ENCODE measurements at regions not wholly inside any gene's neighbourhood (a gene's known extent, or its start where the extent isn't known, plus 50 kb on each side); places are given as distances from the start of the nearest gene placed in this dataset.
"Not testable (repeated sequence)": the region's sequence is repeated elsewhere in the genome, so short reads cannot be mapped to it uniquely, and the experiment has no call there.

- DNase-seq (ENCODE audit: low read depth in 1 of 2, low spot score in 1 of 2), result no peak
Measured at GRCh38 chr1:199866210-199866617, 161.3 kb upstream of the NR5A2 start.

- DNase-seq (ENCODE audit: low read depth in 1 of 2, low spot score in 1 of 2), result no peak
Measured at GRCh38 chr1:199867601-199868000, 159.9 kb upstream of the NR5A2 start.

DNA sequence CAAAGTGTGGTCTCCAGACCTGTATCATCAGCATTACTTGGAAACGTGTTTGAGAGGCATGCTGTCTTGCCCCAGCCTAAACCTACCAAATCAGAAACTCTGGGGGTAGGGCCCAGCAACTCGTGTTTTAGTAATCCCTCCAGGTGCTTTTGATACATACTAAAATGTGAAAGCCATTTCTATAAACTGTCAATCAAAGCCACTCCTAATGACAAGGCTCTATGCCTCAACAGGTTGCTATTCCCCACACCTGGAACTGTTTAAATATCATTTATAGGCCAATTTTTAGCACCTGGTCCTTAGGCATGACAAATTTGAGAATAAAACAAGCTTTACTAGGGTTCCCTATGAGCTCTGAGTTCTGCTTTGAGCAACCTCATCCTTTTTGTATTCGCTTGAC, 158.7 kb upstream of the NR5A2 start:
- no peak for DNase-seq (ENCODE audit: low read depth in 1 of 2, low spot score in 1 of 2)

DNA sequence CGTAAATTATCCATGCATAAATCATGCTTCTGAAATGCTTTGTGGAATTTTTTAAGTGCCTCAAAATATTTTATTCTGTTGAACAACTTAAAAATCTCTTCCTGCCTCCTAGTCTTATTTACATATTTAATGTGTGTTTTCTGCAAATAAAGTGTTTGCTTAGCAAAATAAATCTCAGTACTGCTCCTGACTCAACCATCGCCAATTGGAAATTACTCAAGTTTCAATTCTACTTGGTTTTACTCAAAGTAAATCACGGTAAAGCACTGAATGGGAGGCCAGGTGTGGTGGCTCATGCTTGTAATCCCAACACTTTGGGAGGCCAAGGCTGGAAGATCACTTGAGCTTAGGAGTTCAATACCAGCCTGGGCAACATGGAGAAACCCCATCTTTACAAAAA, 152.2 kb upstream of the NR5A2 start:
- no peak for DNase-seq (ENCODE audit: low read depth in 1 of 2, low spot score in 1 of 2)

DNA sequence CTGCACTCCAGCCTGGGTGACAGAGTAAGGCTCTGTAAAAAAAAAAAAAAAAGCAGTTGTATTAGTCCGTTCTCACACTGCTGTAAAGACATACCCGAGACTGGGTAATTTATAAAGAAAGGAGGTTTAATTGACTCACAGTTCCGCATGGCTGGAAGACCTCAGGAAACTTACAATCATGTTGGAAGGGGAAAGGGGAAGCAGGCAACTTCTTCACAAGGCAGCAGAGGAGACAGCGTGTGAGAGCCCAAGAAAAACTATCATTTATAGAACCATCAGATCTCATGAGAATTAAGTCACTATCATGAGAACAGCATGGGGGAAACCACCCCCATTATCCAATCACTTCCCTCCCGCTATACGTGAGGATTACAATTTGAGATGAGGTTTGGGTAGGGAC, 151.7 kb upstream of the NR5A2 start:
- DNase-seq (ENCODE audit: low read depth in 1 of 2, low spot score in 1 of 2), result no peak

DNA sequence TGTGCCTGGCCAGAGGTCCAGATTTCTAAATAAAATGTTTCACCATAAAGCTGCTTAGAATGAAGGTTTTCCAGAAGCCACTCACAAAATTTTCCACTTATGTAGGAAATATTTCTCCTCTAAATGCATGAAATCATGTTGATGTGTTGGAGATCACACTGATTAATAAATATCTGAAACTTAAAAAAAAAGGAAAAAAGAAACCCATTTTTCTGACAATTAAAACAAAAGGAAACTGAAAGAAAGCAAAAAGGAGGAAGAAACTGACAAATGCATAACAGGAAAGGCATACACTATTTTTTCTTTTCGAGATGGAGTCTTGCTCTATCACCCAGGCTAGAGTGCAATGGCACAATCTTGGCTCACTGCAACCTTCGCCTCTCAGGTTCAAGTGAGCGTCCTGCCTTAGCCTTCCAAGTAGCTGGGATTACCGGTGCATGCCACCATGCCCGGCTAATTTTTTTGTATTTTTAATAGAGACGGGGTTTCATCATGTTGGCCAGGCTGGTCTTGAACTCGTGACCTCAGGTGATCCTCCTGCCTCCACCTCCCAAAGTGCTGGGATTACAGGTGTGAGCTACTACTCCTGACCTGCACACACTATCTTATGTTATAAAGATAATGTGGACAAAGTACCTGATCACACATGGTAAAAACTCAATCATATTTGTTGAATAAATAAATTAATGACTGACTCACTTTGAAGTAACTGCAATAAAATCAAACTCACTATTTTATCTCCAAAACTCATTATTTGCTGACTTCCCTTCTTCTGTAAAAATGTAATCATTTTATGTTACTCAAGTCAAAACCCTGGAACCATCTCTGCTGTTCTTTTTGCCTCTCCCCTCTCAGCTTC, 149.8 kb upstream of the NR5A2 start:
- no peak for DNase-seq (ENCODE audit: low read depth in 1 of 2, low spot score in 1 of 2)

- no peak for DNase-seq (ENCODE audit: low read depth in 1 of 2, low spot score in 1 of 2)
Measured at GRCh38 chr1:199878823-199879222, 148.7 kb upstream of the NR5A2 start.

DNA sequence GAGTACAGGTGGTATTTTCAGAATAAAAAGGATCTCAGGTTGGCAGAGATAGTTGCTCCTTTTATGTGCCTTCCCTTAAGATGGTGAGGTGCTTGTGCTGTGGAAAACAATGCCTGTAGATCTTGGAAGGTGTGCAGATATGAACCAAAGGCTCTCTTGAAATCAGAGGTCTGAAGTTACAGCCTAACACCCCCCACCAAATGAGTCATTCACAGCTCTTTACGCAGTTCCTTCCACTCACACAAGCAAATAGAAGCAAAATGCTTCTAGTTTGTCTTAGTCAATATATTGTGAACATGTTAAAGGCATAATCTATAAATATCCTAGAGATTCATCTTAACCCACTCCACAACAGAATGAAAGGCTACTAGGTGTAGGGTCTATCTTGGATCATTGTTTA, 128.9 kb upstream of the NR5A2 start:
- no peak for DNase-seq (ENCODE audit: low read depth in 1 of 2, low spot score in 1 of 2)

- DNase-seq (ENCODE audit: low read depth in 1 of 2, low spot score in 1 of 2), result no peak
Measured at GRCh38 chr1:199901341-199901740, 126.2 kb upstream of the NR5A2 start.

- no peak for DNase-seq (ENCODE audit: low read depth in 1 of 2, low spot score in 1 of 2)
Measured at GRCh38 chr1:199907361-199907760, 120.1 kb upstream of the NR5A2 start.

- DNase-seq (ENCODE audit: low read depth in 1 of 2, low spot score in 1 of 2), result no peak
Measured at GRCh38 chr1:199909137-199909536, 118.4 kb upstream of the NR5A2 start.

DNA sequence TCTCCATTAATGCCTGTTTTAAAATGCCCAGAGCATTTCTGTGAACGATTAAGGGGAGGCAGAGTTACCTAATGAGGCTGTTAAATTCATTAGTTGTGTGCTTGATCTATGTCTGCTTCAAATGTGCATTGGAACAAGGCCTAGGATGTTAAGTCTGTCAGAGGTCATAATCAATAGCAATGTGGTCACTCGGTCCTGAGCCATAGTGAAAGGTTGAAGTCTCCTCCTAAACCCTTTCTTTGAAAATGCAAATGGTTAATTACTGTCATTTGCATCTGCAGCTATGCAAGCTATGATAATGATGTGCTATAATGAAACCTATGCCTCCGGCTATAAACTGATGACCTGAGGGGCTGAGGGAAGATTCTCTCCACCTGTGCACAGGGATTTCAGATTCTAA, 114.2 kb upstream of the NR5A2 start:
- DNase-seq (ENCODE audit: low read depth in 1 of 2, low spot score in 1 of 2), result no peak

DNA sequence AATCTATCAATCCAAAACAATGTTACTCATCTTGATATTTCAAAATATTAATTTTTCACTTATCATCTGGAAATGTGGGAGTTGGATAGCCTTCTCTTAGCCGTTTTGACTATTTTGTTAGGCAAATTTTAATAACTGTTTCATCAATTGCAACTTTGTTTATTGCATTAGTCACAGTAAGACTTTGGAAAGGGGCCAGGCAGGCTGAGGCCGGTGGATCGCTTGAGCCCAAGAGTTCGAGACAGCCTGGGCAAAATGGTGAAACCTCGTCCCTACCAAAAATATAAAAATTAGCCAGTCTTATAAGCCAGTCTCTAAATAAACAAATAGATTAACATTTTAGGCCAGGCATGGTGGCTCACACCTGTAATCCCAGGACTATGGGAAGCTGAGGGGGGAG, 113.0 kb upstream of the NR5A2 start:
- no peak for DNase-seq (ENCODE audit: low read depth in 1 of 2, low spot score in 1 of 2)

GRCh38 chr1:199918196-199918769, 109.2 kb upstream of the NR5A2 start:
- no peak for DNase-seq (ENCODE audit: low read depth in 1 of 2, low spot score in 1 of 2)

DNA sequence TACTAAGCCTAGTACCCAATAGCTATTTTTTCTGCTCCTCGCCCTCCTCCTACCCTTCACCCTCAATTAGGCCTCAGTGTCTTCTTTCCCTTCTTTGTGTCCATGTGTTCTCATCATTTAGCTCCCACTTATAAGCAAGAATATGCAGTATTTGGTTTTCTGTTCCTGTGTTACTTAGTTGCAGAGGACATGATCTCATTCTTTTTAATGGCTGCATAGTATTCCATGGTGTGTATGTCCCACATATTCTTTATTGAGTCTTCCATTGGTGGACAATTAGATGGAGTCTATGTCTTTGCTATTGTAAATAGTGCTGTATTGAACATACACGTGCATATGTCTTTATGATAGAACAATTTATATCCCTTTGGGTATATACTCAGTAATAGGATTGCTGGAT, 106.9 kb upstream of the NR5A2 start:
- no peak for DNase-seq (ENCODE audit: low read depth in 1 of 2, low spot score in 1 of 2)

DNA sequence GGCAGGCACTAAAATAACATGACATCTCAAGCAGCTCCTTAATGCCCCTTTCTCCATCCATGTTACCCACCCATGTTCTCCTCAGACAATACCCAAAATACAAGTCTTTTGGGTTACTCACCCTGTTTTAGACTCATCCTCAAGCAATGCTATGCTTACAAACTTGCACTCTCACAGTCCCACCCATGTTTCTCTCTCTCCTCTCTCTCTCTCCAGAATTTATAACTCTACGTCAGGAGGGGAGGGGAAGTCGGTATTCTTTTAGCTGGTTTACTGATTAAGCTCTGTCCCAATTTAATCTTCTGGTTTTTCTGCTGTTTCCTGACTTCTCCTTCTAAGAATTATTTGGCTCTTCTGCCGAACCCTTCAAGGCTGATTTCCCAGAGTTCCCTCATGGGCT, 98.0 kb upstream of the NR5A2 start:
- no peak for DNase-seq (ENCODE audit: low read depth in 1 of 2, low spot score in 1 of 2)

DNA sequence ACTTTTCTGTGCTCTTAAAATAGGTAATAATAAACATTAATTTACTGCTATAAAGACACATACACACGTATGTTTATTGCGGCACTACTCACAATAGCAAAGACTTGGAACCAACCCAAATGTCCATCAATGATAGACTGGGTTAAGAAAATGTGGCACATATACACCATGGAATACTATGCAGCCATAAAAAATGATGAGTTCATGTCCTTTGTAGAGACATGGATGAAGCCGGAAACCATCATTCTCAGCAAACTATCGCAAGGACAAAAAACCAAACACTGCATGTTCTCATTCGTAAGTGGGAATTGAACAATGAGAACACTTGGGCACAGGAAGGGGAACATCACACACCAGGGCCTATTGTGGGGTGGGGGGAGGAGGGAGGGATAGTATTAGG, 97.4 kb upstream of the NR5A2 start:
- DNase-seq (ENCODE audit: low read depth in 1 of 2, low spot score in 1 of 2), result not testable (repeated sequence)

- DNase-seq (ENCODE audit: low read depth in 1 of 2, low spot score in 1 of 2), result no peak
Measured at GRCh38 chr1:199931666-199932377, 95.7 kb upstream of the NR5A2 start.

- no peak for DNase-seq (ENCODE audit: low read depth in 1 of 2, low spot score in 1 of 2)
Measured at GRCh38 chr1:199932462-199932861, 95.0 kb upstream of the NR5A2 start.

DNA sequence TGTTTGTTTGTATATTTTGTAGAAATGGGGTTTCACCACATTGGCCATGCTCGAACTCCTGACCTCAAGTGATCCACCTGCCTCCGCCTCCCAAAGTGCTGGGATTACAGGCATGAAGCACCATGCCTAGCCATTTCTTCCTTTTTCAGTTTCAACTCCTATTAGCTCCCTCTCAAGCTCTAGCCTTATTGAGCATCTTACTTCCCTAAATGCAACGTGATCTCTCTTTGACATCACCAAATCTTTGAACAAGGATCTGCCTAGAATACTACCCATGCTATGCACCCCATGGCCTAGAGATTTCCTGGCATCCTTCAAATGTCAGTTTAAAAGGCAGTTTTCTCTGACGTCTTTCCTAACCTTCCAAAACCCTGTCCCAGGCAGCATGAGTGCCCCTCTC, 91.1 kb upstream of the NR5A2 start:
- DNase-seq (ENCODE audit: low read depth in 1 of 2, low spot score in 1 of 2), result no peak

GRCh38 chr1:199937161-199937560, 90.3 kb upstream of the NR5A2 start:
- no peak for DNase-seq (ENCODE audit: low read depth in 1 of 2, low spot score in 1 of 2)

GRCh38 chr1:199937661-199938060, 89.8 kb upstream of the NR5A2 start:
- DNase-seq (ENCODE audit: low read depth in 1 of 2, low spot score in 1 of 2), result no peak
